ENCODE measurements at regions not wholly inside any gene's neighbourhood (a gene's known extent, or its start where the extent isn't known, plus 50 kb on each side); places are given as distances from the start of the nearest gene placed in this dataset.

DNA sequence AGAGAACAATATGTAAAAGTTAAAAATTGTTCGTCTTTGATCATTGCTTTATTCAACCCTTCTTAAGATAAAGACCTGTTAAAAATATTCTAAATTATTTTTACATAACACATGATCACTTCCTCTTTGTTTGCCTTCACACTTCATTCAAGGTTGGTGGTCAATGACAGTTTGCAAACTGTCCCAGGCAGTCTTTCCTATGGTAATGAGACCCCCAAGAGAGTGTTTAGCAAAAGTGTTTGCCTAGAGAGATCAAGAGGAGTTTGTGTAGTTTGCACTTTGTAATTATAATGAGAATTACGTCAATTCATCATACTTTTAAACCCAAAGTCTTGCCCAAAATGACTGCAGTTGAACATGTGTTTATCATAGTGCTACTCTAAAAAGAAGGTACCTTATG lies 77.2 kb upstream of the ABCA12 start:
- TF ChIP-seq SPI1 (IDR thresholded peaks at IDR 0.05; ENCODE audit: borderline replicate concordance, insufficient read depth, low read depth, low read length) = 0 out of 2 replicates have a peak, but pooled peaks have one; percentile 11
- no peak for TF ChIP-seq RAD21 (IDR thresholded peaks at IDR 0.05; ENCODE audit: insufficient read depth, low read depth, low read length)
- in situ Hi-C loops (cut with MboI) = no loop called here
- no peaks in the 10 kb centered on the region for H3K36me3 ChIP-seq (ENCODE audit: control insufficient read depth in 2 of 2, insufficient read depth in 2 of 2, low read length in 1 of 2)
- H3K4me3 ChIP-seq = no peak overlapping the region
- no TSS peak for BruUV-seq (replicated peaks)
- no peak overlapping the region for H3K9ac ChIP-seq (ENCODE audit: control insufficient read depth, insufficient read depth, low read length)
- no peak overlapping the region for H2AFZ ChIP-seq (ENCODE audit: control insufficient read depth, low read depth, low read length)
- H3K27me3 ChIP-seq (replicated peaks in 1 of 2; ENCODE audit: control insufficient read depth in 2 of 2, insufficient read depth in 2 of 2, low read length in 1 of 2) = no peaks in the 10 kb centered on the region
- no peaks in the 10 kb centered on the region for H3K4me1 ChIP-seq (ENCODE audit: control insufficient read depth, insufficient read depth, low read length)
- SMC1A ChIA-PET (ENCODE audit: uncharacterized antibody, unreplicated experiment) = no interaction called here
- ATAC-seq (no peak; the same call in 2 of the 3 replicates), DNase-seq (ENCODE audit: low read depth, low spot score) (no peak), FAIRE-seq (no peak)
- CTCF ChIA-PET = no interaction called here
- POLR2A ChIA-PET = no interaction called here
- RAD21 ChIA-PET (ENCODE audit: unreplicated experiment) = no interaction called here
- no peak overlapping the region for H3K4me2 ChIP-seq (ENCODE audit: control insufficient read depth, insufficient read depth)
- no peaks in the 10 kb centered on the region for H3K79me2 ChIP-seq (ENCODE audit: control insufficient read depth, insufficient read depth, low read length)
- no peaks in the 10 kb centered on the region for H4K20me1 ChIP-seq (ENCODE audit: control insufficient read depth, insufficient read depth)
- no peaks in the 10 kb centered on the region; the same call in 2 of the 3 replicates for H3K9me3 ChIP-seq (replicated peaks; ENCODE audit: control insufficient read depth, insufficient read depth, low read length)
- H3K27ac ChIP-seq (ENCODE audit: control insufficient read depth, insufficient read depth) = no peak overlapping the region
- intact Hi-C loops (cut with micrococcal nuclease; ENCODE audit: unreplicated experiment) = no loop called here
- WGBS (ENCODE audit: insufficient coverage, insufficient replicate concordance, low lambda C conversion rate, missing lambda C conversion rate) = 45% methylated on average over 2 of the region's 2 CpGs

DNA sequence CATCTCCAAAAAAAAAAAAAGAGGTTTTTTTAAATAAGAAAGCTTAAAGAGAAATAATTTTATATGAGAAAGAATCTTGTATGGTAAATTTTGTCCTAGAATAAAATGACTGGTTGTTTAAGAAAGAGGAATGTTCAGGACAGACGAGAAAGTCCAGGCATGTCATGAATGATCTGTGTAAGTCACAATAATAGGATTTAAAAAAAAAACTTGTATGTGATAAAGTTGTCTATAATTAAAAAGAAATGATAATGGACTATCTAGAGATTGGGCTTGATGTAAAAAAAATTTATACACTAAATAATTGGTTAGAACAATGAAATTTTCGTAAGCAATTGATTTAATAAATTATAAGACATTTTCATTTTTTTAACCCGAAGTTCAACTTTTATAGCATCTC lies 71.7 kb upstream of the ABCA12 start:
- ATAC-seq (no peak), DNase-seq (ENCODE audit: low read depth, low spot score) (no peak), FAIRE-seq (no peak)
- BruUV-seq (replicated peaks) = no TSS peak
- H2AFZ ChIP-seq (ENCODE audit: control insufficient read depth, low read depth, low read length) = no peak overlapping the region
- no peak overlapping the region for H3K4me2 ChIP-seq (ENCODE audit: control insufficient read depth, insufficient read depth)
- RAD21 ChIA-PET (ENCODE audit: unreplicated experiment) = no interaction called here
- intact Hi-C loops (cut with micrococcal nuclease; ENCODE audit: unreplicated experiment) (no loop called here), in situ Hi-C loops (cut with MboI) (no loop called here)
- H3K9ac ChIP-seq (ENCODE audit: control insufficient read depth, insufficient read depth, low read length) = no peak overlapping the region
- no peak overlapping the region for H3K27ac ChIP-seq (ENCODE audit: control insufficient read depth, insufficient read depth)
- H3K4me1 ChIP-seq (ENCODE audit: control insufficient read depth, insufficient read depth, low read length) = no peaks in the 10 kb centered on the region
- 31% methylated on average over 3 of the region's 3 CpGs for WGBS (ENCODE audit: insufficient coverage, insufficient replicate concordance, low lambda C conversion rate, missing lambda C conversion rate)
- H3K36me3 ChIP-seq (ENCODE audit: control insufficient read depth in 2 of 2, insufficient read depth in 2 of 2, low read length in 1 of 2) = no peaks in the 10 kb centered on the region
- H3K9me3 ChIP-seq (replicated peaks; ENCODE audit: control insufficient read depth, insufficient read depth, low read length) = peaks cover 2% of the 10 kb centered on the region; the same call in 1 of the 3 replicates
- SMC1A ChIA-PET (ENCODE audit: uncharacterized antibody, unreplicated experiment) = interaction anchor here (0.7 kb wide), 1 partner anchor 25 kb away, joined by 3 read pairs; no protein-coding TSS in a partner anchor
- no peaks in the 10 kb centered on the region for H3K79me2 ChIP-seq (ENCODE audit: control insufficient read depth, insufficient read depth, low read length)
- POLR2A ChIA-PET = no interaction called here
- H3K4me3 ChIP-seq = no peak overlapping the region
- CTCF ChIA-PET = interaction anchor here (1.1 kb wide), 1 partner anchor 61 kb away, joined by 3 read pairs; no protein-coding TSS in a partner anchor
- H4K20me1 ChIP-seq (ENCODE audit: control insufficient read depth, insufficient read depth) = no peaks in the 10 kb centered on the region
- H3K27me3 ChIP-seq (replicated peaks in 1 of 2; ENCODE audit: control insufficient read depth in 2 of 2, insufficient read depth in 2 of 2, low read length in 1 of 2) = no peaks in the 10 kb centered on the region
- TF ChIP-seq ATF7 (IDR thresholded peaks at IDR 0.05; ENCODE audit: low read depth) (no peak), JUND (IDR thresholded peaks at IDR 0.05; ENCODE audit: low read depth, low read length) (no peak), STAT3 (IDR thresholded peaks at IDR 0.05; ENCODE audit: low read depth, low read length) (no peak), CREM (IDR thresholded peaks at IDR 0.05; ENCODE audit: low read depth) (no peak)
- TF ChIP-seq, protein P1, sequence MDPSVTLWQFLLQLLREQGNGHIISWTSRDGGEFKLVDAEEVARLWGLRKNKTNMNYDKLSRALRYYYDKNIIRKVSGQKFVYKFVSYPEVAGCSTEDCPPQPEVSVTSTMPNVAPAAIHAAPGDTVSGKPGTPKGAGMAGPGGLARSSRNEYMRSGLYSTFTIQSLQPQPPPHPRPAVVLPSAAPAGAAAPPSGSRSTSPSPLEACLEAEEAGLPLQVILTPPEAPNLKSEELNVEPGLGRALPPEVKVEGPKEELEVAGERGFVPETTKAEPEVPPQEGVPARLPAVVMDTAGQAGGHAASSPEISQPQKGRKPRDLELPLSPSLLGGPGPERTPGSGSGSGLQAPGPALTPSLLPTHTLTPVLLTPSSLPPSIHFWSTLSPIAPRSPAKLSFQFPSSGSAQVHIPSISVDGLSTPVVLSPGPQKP (IDR thresholded peaks at IDR 0.05; ENCODE audit: low read depth, low read length) = no peak
- TF ChIP-seq, protein P2, sequence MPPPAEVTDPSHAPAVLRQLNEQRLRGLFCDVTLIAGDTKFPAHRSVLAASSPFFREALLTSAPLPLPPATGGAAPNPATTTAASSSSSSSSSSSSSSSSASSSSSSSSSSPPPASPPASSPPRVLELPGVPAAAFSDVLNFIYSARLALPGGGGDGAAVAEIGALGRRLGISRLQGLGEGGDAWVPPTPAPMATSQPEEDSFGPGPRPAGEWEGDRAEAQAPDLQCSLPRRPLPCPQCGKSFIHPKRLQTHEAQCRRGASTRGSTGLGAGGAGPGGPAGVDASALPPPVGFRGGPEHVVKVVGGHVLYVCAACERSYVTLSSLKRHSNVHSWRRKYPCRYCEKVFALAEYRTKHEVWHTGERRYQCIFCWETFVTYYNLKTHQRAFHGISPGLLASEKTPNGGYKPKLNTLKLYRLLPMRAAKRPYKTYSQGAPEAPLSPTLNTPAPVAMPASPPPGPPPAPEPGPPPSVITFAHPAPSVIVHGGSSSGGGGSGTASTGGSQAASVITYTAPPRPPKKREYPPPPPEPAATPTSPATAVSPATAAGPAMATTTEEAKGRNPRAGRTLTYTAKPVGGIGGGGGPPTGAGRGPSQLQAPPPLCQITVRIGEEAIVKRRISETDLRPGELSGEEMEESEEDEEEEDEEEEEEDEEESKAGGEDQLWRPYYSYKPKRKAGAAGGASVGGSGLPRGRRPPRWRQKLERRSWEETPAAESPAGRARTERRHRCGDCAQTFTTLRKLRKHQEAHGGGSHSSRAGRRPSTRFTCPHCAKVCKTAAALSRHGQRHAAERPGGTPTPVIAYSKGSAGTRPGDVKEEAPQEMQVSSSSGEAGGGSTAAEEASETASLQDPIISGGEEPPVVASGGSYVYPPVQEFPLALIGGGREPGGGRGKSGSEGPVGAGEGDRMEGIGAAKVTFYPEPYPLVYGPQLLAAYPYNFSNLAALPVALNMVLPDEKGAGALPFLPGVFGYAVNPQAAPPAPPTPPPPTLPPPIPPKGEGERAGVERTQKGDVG (CRISPR knock-in tag; IDR thresholded peaks at IDR 0.05) = no peak
- TF ChIP-seq, protein P3, sequence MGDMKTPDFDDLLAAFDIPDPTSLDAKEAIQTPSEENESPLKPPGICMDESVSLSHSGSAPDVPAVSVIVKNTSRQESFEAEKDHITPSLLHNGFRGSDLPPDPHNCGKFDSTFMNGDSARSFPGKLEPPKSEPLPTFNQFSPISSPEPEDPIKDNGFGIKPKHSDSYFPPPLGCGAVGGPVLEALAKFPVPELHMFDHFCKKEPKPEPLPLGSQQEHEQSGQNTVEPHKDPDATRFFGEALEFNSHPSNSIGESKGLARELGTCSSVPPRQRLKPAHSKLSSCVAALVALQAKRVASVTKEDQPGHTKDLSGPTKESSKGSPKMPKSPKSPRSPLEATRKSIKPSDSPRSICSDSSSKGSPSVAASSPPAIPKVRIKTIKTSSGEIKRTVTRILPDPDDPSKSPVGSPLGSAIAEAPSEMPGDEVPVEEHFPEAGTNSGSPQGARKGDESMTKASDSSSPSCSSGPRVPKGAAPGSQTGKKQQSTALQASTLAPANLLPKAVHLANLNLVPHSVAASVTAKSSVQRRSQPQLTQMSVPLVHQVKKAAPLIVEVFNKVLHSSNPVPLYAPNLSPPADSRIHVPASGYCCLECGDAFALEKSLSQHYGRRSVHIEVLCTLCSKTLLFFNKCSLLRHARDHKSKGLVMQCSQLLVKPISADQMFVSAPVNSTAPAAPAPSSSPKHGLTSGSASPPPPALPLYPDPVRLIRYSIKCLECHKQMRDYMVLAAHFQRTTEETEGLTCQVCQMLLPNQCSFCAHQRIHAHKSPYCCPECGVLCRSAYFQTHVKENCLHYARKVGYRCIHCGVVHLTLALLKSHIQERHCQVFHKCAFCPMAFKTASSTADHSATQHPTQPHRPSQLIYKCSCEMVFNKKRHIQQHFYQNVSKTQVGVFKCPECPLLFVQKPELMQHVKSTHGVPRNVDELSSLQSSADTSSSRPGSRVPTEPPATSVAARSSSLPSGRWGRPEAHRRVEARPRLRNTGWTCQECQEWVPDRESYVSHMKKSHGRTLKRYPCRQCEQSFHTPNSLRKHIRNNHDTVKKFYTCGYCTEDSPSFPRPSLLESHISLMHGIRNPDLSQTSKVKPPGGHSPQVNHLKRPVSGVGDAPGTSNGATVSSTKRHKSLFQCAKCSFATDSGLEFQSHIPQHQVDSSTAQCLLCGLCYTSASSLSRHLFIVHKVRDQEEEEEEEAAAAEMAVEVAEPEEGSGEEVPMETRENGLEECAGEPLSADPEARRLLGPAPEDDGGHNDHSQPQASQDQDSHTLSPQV (IDR thresholded peaks at IDR 0.05) = no peak
